CD4-positive, alpha-beta T cell (primary cell): ENCODE measurements at regions not wholly inside any gene's neighbourhood (a gene's known extent, or its start where the extent isn't known, plus 50 kb on each side); places are given as distances from the start of the nearest gene placed in this dataset.
A peak's percentile ranks its signal among the peaks of the same experiment; 100 is the strongest.

Experiments
- ATAC-seq: fragments of 200-7000 bp; cut with Tn5 transposase; one replicate; pipeline ENCODE4 v1.10.0; 2022; ENCODE audit warnings: mild to moderate bottlenecking; ENCODE audit not compliant: poor library complexity
- CTCF ChIA-PET: fragments of 350-600 bp; sonication (Branson Sonifier 250); formaldehyde crosslinking; loops from one replicate; lab custom pipeline; 2021; ENCODE audit warnings: antibody characterized with exemption, inconsistent platforms; lab: Charles Lee
- POLR2A ChIA-PET: fragments of 350-600 bp; sonication (Branson Sonifier 250); formaldehyde crosslinking; loops from one replicate; lab custom pipeline; 2021; ENCODE audit warnings: antibody characterized with exemption, inconsistent platforms; lab: Charles Lee
- DNase-seq, 14 experiments: peaks; one replicate each; pipeline ENCODE4 v3.0.0-alpha.2; 2013 to 2020; ENCODE audit warnings: mixed read lengths in 2 of 14
- H3K27ac ChIP-seq, 2 donors: one replicate each; pipeline versions ENCODE4 v1.5.1 to v1.7.0; 2013; ENCODE audit warnings: low read length in 2 of 2, low read depth in 1 of 2, mild to moderate bottlenecking in 1 of 2
- H3K27me3 ChIP-seq, 2 experiments: 1 replicate in 1 of 2; 2 replicates in 1 of 2; pipeline versions ENCODE4 v1.6.1 to v1.7.0; 2013; ENCODE audit warnings: low read length in 2 of 2, control low read depth in 1 of 2, mild to moderate bottlenecking in 1 of 2, moderate library complexity in 1 of 2; ENCODE audit not compliant: insufficient read depth in 2 of 2, control insufficient read depth in 1 of 2
- H3K36me3 ChIP-seq: one replicate; pipeline ENCODE4 v1.6.1; 2013; ENCODE audit warnings: low read length, control low read depth; ENCODE audit not compliant: insufficient read depth
- H3K4me1 ChIP-seq: one replicate; pipeline ENCODE4 v1.6.1; 2013; ENCODE audit warnings: low read length, control low read depth; ENCODE audit not compliant: insufficient read depth
- H3K4me3 ChIP-seq: one replicate; pipeline ENCODE4 v1.5.1; 2013; ENCODE audit warnings: mild to moderate bottlenecking, low read length, moderate library complexity
- H3K9me3 ChIP-seq, 2 experiments: 1 replicate in 1 of 2; 2 replicates in 1 of 2; pipeline versions ENCODE4 v1.6.1 to v1.7.0; 2013; ENCODE audit warnings: low read length in 2 of 2, mild to moderate bottlenecking in 2 of 2, control low read depth in 1 of 2, moderate library complexity in 1 of 2; ENCODE audit not compliant: control insufficient read depth in 1 of 2, insufficient read depth in 1 of 2
- H3K27ac Mint-ChIP-seq: one replicate; pipeline ENCODE4 v1.8.0; 2020; ENCODE audit warnings: mixed read lengths
- H3K27me3 Mint-ChIP-seq: one replicate; pipeline ENCODE4 v1.8.0; 2021; ENCODE audit warnings: mixed read lengths
- H3K36me3 Mint-ChIP-seq: one replicate; pipeline ENCODE4 v1.8.0; 2021; ENCODE audit warnings: low read depth, mixed read lengths
- H3K4me1 Mint-ChIP-seq: one replicate; pipeline ENCODE4 v1.8.0; 2021; ENCODE audit warnings: low read depth, mixed read lengths
- H3K4me3 Mint-ChIP-seq: one replicate; pipeline ENCODE4 v1.8.0; 2020; ENCODE audit warnings: mild to moderate bottlenecking, mixed read lengths
- H3K9me3 Mint-ChIP-seq: one replicate; pipeline ENCODE4 v1.8.0; 2020; ENCODE audit warnings: mixed read lengths
- CTCF ChIP-seq: fragments of 200-600 bp; IDR thresholded peaks from one replicate; pipeline ENCODE4 v1.8.0; 2022; ENCODE audit warnings: antibody characterized with exemption, mild to moderate bottlenecking
- intact Hi-C, 2 experiments: fragments of 100-400 bp; cut with DNase I in 1 of 2; cut with micrococcal nuclease in 1 of 2; formaldehyde crosslinking; loops; one replicate each; pipeline versions ENCODE4 v1.15.1 to v1.9.0; 2023 to 2025; cut with DNase I, micrococcal nuclease

GRCh38 chrX:106415276-106415895 is 196.4 kb upstream of the RADX start:
- Histone ChIP-seq H3K27ac (no peak overlapping the region), H3K27me3 (no peaks in the 10 kb centered on the region), H3K36me3 (no peaks in the 10 kb centered on the region), H3K4me1 (no peaks in the 10 kb centered on the region), H3K4me3 (no peak overlapping the region), H3K9me3 (no peaks in the 10 kb centered on the region)
- no peak for ATAC-seq
- H3K27me3 Mint-ChIP-seq, result no peaks in the 10 kb centered on the region
- TF ChIP-seq CTCF, result peak; percentile 52
- peak in 4 of 14 experiments; percentile 1 to 26 (median 22) for DNase-seq
- no peak overlapping the region for H3K27ac Mint-ChIP-seq
- no peaks in the 10 kb centered on the region for H3K4me1 Mint-ChIP-seq
- no peaks in the 10 kb centered on the region for H3K9me3 Mint-ChIP-seq
- intact Hi-C loops, result no loop called here
- H3K36me3 Mint-ChIP-seq, result no peaks in the 10 kb centered on the region
- H3K4me3 Mint-ChIP-seq, result no peak overlapping the region
- ChIA-PET POLR2A (no interaction called here), CTCF (no interaction called here)

- Histone ChIP-seq H3K36me3 (no peaks in the 10 kb centered on the region), H3K4me3 (no peak overlapping the region), H3K9me3 (no peaks in the 10 kb centered on the region), H3K27ac (no peak overlapping the region), H3K27me3 (peaks cover 0 to 5% of the 10 kb centered on the region in 2 experiments), H3K4me1 (no peaks in the 10 kb centered on the region)
- ChIA-PET CTCF (no interaction called here), POLR2A (no interaction called here)
- Mint-ChIP-seq H3K36me3 (no peaks in the 10 kb centered on the region), H3K4me3 (no peak overlapping the region), H3K4me1 (no peaks in the 10 kb centered on the region), H3K27ac (no peak overlapping the region), H3K9me3 (no peaks in the 10 kb centered on the region), H3K27me3 (no peaks in the 10 kb centered on the region)
- no peak for TF ChIP-seq CTCF
- intact Hi-C loops, result no loop called here
- no peak for ATAC-seq
- DNase-seq, result no peak
Measured at GRCh38 chrX:106436691-106437090, 175.1 kb upstream of the RADX start.

- ChIA-PET POLR2A (no interaction called here), CTCF (interaction anchor here (0.5 kb wide), 1 partner anchor 267 kb away, joined by 3 read pairs; no protein-coding TSS in a partner anchor)
- H3K9me3 ChIP-seq, result no peaks in the 10 kb centered on the region
- ATAC-seq (no peak), DNase-seq (no peak)
- H3K4me1 ChIP-seq, result no peaks in the 10 kb centered on the region
- Mint-ChIP-seq H3K9me3 (no peaks in the 10 kb centered on the region), H3K36me3 (no peaks in the 10 kb centered on the region), H3K4me1 (no peaks in the 10 kb centered on the region), H3K27me3 (no peaks in the 10 kb centered on the region), H3K4me3 (no peak overlapping the region), H3K27ac (no peak overlapping the region)
- no peak for TF ChIP-seq CTCF
- no peaks in the 10 kb centered on the region for H3K36me3 ChIP-seq
- no peak overlapping the region for H3K4me3 ChIP-seq
- intact Hi-C loops, result no loop called here
- H3K27ac ChIP-seq, result no peak overlapping the region
- H3K27me3 ChIP-seq, result peaks cover 0 to 2% of the 10 kb centered on the region in 2 experiments
Measured at GRCh38 chrX:106437407-106437806, 174.4 kb upstream of the RADX start.
